Endothelial cell of umbilical vein (primary cell): ENCODE measurements at regions not wholly inside any gene's neighbourhood (a gene's known extent, or its start where the extent isn't known, plus 50 kb on each side); places are given as distances from the start of the nearest gene placed in this dataset.
"Not testable (repeated sequence)": the region's sequence is repeated elsewhere in the genome, so short reads cannot be mapped to it uniquely, and the experiment has no call there.

ENCODE experiments used
- EZH2 ChIP-seq: IDR thresholded peaks from 2 replicates; pipeline ENCODE4 v1.6.1; 2012; ENCODE audit warnings: borderline replicate concordance, low read depth, mild to moderate bottlenecking, moderate library complexity, low read length, inconsistent platforms; ENCODE audit not compliant: severe bottlenecking
- FOS ChIP-seq: IDR thresholded peaks from 2 replicates; pipeline ENCODE4 v1.6.1; 2011; ENCODE audit warnings: mild to moderate bottlenecking, low read length, moderate library complexity, borderline replicate concordance; ENCODE audit not compliant: insufficient read depth
- MAX ChIP-seq: IDR thresholded peaks from 2 replicates; pipeline ENCODE4 v1.6.1; 2011; ENCODE audit not compliant: insufficient read depth, insufficient read length
- POLR2A ChIP-seq: IDR thresholded peaks from 2 replicates; pipeline ENCODE4 v1.6.1; 2012; ENCODE audit warnings: low read depth, mild to moderate bottlenecking, control low read depth, low read length
- TF ChIP-seq, protein P1 (sequence below), 2 donors: IDR thresholded peaks; 1 replicate in 1 of 2; 2 replicates in 1 of 2; pipeline ENCODE4 v1.5.1; 2011; ENCODE audit warnings: low read length in 2 of 2, mild to moderate bottlenecking in 2 of 2, moderate library complexity in 2 of 2, control low read depth in 1 of 2, inconsistent platforms in 1 of 2, low read depth in 1 of 2; ENCODE audit not compliant: insufficient read depth in 1 of 2; ENCODE audit errors: extremely low read depth in 1 of 2

GRCh38 chr10:55899472-55900147 is 461.4 kb downstream of the ZWINT start:
- TF ChIP-seq EZH2, POLR2A, MAX, FOS: not testable (repeated sequence)
- TF ChIP-seq, protein P1, sequence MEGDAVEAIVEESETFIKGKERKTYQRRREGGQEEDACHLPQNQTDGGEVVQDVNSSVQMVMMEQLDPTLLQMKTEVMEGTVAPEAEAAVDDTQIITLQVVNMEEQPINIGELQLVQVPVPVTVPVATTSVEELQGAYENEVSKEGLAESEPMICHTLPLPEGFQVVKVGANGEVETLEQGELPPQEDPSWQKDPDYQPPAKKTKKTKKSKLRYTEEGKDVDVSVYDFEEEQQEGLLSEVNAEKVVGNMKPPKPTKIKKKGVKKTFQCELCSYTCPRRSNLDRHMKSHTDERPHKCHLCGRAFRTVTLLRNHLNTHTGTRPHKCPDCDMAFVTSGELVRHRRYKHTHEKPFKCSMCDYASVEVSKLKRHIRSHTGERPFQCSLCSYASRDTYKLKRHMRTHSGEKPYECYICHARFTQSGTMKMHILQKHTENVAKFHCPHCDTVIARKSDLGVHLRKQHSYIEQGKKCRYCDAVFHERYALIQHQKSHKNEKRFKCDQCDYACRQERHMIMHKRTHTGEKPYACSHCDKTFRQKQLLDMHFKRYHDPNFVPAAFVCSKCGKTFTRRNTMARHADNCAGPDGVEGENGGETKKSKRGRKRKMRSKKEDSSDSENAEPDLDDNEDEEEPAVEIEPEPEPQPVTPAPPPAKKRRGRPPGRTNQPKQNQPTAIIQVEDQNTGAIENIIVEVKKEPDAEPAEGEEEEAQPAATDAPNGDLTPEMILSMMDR (IDR thresholded peaks at IDR 0.05; ENCODE audit: extremely low read depth in 1 of 2, insufficient read depth in 1 of 2, low read depth in 1 of 2, low read length in 2 of 2), result not testable (repeated sequence)
